ENCODE measurements at regions not wholly inside any gene's neighbourhood (a gene's known extent, or its start where the extent isn't known, plus 50 kb on each side); places are given as distances from the start of the nearest gene placed in this dataset.

GRCh38 chr6:92371211-92372208 lies 1047.8 kb downstream of the EPHA7 start:
- no peak for DNase-seq (ENCODE audit: low spot score)
- in situ Hi-C loops (cut with HindIII; ENCODE audit: low sequenced_read_pairs), result no loop called here

GRCh38 chr6:92369309-92369708 lies 1050.0 kb downstream of the EPHA7 start:
- in situ Hi-C loops (cut with HindIII; ENCODE audit: low sequenced_read_pairs), result no loop called here
- DNase-seq (ENCODE audit: low spot score), result no peak

GRCh38 chr6:92364948-92365541 lies 1054.3 kb downstream of the EPHA7 start:
- in situ Hi-C loops (cut with HindIII; ENCODE audit: low sequenced_read_pairs), result no loop called here
- no peak for DNase-seq (ENCODE audit: low spot score)

GRCh38 chr6:92363111-92363510 lies 1056.2 kb downstream of the EPHA7 start:
- in situ Hi-C loops (cut with HindIII; ENCODE audit: low sequenced_read_pairs), result no loop called here
- DNase-seq (ENCODE audit: low spot score), result no peak

- no peak for DNase-seq (ENCODE audit: low spot score)
- in situ Hi-C loops (cut with HindIII; ENCODE audit: low sequenced_read_pairs), result no loop called here
Measured at GRCh38 chr6:92362404-92362803, 1057.0 kb downstream of the EPHA7 start.

GRCh38 chr6:92361990-92362389 lies 1057.4 kb downstream of the EPHA7 start:
- no peak for DNase-seq (ENCODE audit: low spot score)
- in situ Hi-C loops (cut with HindIII; ENCODE audit: low sequenced_read_pairs), result no loop called here

GRCh38 chr6:92354270-92354829 lies 1065.0 kb downstream of the EPHA7 start:
- in situ Hi-C loops (cut with HindIII; ENCODE audit: low sequenced_read_pairs), result no loop called here
- DNase-seq (ENCODE audit: low spot score), result no peak

- no peak for DNase-seq (ENCODE audit: low spot score)
- in situ Hi-C loops (cut with HindIII; ENCODE audit: low sequenced_read_pairs), result no loop called here
Measured at GRCh38 chr6:92352130-92352529, 1067.2 kb downstream of the EPHA7 start.

GRCh38 chr6:92341201-92341600 lies 1078.2 kb downstream of the EPHA7 start:
- no peak for DNase-seq (ENCODE audit: low spot score)
- in situ Hi-C loops (cut with HindIII; ENCODE audit: low sequenced_read_pairs), result no loop called here

GRCh38 chr6:92339936-92340640 lies 1079.3 kb downstream of the EPHA7 start:
- in situ Hi-C loops (cut with HindIII; ENCODE audit: low sequenced_read_pairs), result no loop called here
- no peak for DNase-seq (ENCODE audit: low spot score)

GRCh38 chr6:92337571-92337970 lies 1081.8 kb downstream of the EPHA7 start:
- in situ Hi-C loops (cut with HindIII; ENCODE audit: low sequenced_read_pairs), result no loop called here
- no peak for DNase-seq (ENCODE audit: low spot score)

GRCh38 chr6:92329208-92329847 lies 1090.0 kb downstream of the EPHA7 start:
- DNase-seq (ENCODE audit: low spot score), result no peak
- in situ Hi-C loops (cut with HindIII; ENCODE audit: low sequenced_read_pairs), result no loop called here

GRCh38 chr6:92315312-92315711 lies 1104.0 kb downstream of the EPHA7 start:
- in situ Hi-C loops (cut with HindIII; ENCODE audit: low sequenced_read_pairs), result no loop called here
- no peak for DNase-seq (ENCODE audit: low spot score)

GRCh38 chr6:92297101-92297500 lies 1122.3 kb downstream of the EPHA7 start:
- DNase-seq (ENCODE audit: low spot score), result no peak
- in situ Hi-C loops (cut with HindIII; ENCODE audit: low sequenced_read_pairs), result no loop called here

GRCh38 chr6:92292067-92292466 lies 1127.3 kb downstream of the EPHA7 start:
- no peak for DNase-seq (ENCODE audit: low spot score)
- in situ Hi-C loops (cut with HindIII; ENCODE audit: low sequenced_read_pairs), result no loop called here

GRCh38 chr6:92289831-92290230 lies 1129.5 kb downstream of the EPHA7 start:
- in situ Hi-C loops (cut with HindIII; ENCODE audit: low sequenced_read_pairs), result no loop called here
- DNase-seq (ENCODE audit: low spot score), result no peak

GRCh38 chr6:92281571-92282076 lies 1137.7 kb downstream of the EPHA7 start:
- no peak for DNase-seq (ENCODE audit: low spot score)
- in situ Hi-C loops (cut with HindIII; ENCODE audit: low sequenced_read_pairs), result no loop called here

GRCh38 chr6:92275150-92275549 lies 1144.2 kb downstream of the EPHA7 start:
- in situ Hi-C loops (cut with HindIII; ENCODE audit: low sequenced_read_pairs), result no loop called here
- DNase-seq (ENCODE audit: low spot score), result no peak

GRCh38 chr6:92274588-92274987 lies 1144.8 kb downstream of the EPHA7 start:
- no peak for DNase-seq (ENCODE audit: low spot score)
- in situ Hi-C loops (cut with HindIII; ENCODE audit: low sequenced_read_pairs), result no loop called here
